ENCODE measurements at regions not wholly inside any gene's neighbourhood (a gene's known extent, or its start where the extent isn't known, plus 50 kb on each side); places are given as distances from the start of the nearest gene placed in this dataset.
"Not testable (repeated sequence)": the region's sequence is repeated elsewhere in the genome, so short reads cannot be mapped to it uniquely, and the experiment has no call there.

DNA sequence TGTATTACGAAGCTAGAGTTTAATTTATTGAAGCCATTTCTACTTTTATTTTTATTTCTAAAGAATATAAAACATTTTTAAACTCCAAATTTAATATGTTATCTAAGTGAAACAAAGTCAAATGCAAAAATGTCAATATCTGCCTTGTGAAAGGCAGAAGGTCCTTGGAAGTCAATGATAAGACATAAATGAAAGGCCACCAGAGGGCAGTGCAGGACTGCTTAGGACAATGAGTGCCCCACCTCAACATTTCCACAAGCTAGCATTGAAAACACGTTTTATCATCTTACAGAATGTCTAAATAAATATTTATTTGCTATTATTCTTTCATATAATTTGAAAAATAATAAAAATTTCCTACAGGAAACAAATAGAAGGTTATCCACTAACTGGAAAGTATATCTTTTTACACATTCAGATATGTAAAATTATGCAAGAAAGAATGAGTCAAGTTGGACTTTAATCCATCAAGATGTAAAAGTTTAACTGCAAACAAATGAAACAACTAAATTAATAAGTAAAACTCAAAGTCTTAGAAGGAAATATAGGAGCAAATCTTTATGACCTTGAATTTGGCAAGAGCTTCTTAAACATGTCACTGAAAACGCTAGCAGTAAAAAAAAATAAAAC, 140.1 kb upstream of the FMN2 start:
- DNase-seq = peak; percentile 38

DNA sequence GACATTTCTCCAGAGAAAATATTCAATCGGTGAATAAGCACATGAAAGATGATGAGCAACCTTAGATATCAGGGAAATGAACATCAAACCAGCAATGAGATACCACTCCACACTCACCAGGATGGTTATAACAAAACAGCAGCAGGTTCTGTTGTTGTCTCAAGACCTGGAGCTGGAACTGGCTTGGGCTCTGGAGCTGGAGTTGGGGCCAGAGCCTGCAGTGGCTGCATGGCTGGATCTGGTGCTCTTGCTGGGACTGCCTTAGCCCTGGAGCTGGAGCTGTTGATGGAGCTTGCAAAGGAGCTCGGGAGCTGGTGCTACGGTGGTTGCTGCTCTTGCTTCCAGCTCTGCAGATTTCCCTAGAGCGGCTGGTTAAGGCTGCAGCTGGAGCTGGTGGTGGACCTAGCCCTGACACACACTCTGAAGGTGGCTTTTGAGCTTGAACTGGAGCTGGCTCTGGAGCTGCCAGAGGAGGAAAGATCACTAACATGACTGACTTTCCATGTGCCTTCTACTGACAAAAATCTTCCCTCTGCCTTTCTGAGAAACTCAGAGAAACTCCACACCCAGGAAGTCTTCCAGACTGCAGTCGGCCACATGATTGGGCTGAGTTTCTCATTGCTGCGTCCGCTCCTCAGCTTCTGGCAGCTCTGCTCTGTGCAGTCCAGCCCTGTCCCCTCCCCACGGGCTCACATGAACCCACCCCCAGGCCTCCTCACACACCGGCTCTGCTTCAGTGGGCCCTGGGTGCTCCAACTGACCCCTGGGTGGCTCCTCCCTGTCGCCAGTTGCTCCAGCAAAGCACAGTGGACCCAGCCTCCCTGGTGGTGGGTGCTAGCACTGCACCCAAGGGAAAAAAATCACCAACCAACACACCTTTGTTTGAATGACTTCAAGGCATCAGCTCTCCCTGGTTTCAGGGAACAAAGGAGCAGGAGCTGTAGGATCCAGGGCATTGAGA, 139.1 kb upstream of the FMN2 start:
- DNase-seq = no peak

DNA sequence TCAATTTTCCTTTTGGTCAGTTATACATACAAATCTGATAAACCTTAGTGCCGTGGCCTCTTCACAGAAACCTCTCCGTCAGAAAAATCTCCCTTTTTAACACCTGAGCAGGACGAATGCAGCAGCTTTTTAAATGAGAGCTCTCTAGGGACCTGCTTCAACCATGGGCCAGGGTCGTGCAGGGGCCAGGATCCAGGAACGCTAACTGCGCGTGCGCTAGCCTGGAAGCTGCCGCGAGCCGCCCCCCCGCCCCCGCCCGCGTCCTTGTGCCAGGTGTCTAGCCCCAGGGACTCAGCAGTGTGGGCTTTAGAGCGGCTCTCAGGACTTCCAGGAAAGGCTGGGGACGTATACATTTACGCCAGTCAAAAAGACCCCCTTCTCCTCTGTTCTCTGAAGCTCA, 136.8 kb upstream of the FMN2 start:
- DNase-seq = no peak

DNA sequence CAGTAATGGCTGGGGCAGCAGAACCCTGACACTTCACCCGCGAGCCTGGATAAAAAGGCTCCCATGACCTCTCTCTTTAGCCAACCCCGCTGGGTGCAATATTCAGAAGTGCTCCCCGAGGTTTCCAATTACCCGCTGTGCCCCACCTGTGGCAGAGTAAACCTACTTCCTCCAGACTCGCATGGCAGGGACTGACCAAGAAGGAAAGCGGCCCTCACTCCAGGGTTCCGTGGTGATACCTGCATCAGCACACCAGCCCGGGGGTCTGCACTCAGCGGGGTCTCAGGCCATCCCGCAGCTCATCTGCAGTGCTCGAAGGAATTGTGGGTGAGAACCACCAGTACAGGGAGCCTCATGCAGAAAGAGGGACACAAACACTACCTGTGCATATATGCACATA, 136.3 kb upstream of the FMN2 start:
- DNase-seq = no peak

DNA sequence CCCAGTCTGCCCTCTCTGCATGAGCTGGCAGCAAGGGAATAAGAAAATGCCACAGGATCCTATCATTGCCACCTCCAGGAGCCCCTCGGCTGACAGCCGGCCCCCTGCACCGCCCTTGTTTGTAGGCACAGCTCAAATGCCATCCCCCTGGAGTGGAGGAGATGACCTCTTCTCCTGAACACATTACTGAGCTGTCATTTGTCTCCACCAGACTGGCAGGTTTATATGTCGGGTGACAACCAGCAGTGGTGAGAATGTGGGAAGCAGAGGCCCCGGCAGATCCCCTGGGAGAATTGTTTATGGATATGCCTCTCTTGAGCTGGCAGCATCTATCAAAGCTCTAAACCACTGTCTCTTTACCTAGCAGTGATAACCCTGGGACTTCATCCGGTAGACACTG, 135.4 kb upstream of the FMN2 start:
- no peak for DNase-seq

DNA sequence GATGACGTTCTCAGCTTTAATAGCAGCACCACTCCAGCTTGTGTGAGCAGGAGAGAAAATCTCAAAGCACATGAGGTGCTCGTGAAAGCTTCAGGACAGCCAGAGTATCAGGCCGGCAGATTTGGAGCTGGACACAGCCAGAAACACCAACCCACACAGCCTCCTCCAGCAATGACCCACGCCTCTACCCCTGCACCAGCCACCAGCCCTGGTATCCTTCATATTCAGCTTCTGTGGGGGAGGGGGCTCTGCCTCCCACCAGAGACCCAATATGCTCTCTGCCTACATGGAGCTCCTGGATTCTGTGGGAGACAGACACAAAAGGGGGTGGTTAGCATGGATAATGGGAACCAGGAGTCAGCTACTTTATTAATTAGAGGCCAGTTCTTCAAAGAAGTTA, 133.6 kb upstream of the FMN2 start:
- DNase-seq = no peak

DNA sequence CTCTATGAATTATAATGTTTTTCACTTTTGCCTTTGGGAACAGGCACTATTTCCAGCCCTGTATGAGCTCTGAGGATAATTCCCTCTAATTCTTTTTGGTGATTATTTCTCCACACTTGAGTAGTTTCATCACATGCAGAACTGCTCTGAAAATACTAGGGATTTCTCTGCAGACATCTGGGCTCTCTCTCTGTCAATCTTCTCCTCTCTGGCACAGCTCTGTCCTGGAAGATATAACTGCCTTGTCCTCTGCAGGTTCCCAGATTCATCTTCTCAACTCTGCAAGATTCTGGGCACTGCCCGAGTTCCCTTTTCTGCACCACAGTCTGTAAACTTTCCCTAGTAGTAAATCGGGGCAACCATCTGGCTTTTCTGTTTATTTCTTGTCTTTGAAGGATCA, 131.3 kb upstream of the FMN2 start:
- no peak for DNase-seq

DNA sequence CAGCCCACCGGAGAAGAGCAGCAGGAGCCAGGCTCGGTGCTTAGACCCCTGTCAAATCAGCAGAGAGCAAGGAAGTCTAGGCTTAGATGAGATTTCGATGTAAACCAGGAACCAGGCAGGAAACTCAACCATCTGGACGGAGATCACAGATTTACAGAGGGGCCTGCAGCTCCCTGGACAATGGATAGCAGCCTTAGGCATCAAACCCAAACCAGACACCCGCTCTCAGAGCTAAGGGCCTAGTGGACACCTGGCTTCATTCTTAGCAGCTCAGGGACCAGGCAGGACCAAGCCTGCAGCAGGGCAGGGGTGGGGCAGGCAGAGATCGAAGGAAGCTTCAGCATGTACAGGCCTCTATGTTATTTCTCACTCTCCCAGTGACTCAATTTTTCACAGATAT, 127.8 kb upstream of the FMN2 start:
- DNase-seq = no peak

DNA sequence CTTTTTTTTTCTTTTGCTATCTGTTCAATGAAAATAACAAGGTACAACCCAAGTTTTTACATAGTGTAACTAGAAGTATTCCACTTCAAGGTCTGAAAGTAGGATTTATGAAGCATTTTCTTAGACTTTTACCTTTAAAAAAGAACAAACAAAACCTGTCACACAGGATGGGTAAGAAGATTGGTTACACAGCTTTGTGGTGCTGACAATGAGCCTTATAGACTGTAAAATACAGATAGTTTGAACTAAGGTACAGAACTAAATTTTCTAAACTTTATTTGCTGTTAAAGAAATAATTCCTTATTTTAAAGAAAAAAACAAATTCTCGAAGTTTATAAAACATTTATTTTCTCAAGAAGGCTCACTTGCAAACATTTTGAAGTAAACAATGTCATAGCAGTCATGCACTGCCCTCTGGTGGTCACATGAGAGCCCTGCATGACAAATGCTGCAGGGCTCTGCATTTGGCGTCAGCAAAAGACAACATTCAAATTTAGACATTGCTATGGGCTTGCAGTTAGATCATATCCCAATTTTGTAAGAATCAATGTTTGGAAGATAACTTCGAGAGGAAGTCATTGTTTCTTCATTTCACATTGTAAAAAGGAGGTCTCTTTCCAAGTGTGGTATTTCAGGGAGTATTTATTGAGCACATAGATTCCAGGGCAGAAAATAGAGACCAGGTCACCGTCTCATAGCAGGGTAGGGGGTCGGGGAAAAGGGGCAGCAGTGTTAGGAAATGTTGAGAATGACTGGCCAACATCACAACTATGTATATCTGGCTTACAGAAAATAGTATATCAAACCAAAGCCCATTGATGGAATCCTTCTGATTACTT, 115.3 kb upstream of the FMN2 start:
- peak; percentile 25 for DNase-seq

DNA sequence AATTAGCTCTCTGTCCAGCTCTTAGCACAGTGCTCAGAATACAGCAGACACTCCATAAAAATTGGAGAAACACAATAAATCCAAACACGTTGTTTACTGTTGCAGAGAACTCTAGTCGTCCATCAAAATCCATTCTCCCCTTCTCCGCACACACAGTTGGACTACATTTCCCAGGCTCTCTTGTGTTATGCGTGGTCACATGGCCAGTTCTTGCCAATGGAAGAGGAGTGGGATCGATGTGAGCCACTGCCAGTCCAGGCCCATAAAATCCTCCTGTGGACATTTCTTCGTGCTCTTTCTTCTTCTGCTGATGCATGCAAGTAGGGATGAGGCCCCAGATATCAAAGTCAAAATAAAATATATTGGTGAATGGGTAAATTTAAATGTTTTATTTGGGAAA, 114.3 kb upstream of the FMN2 start:
- no peak for DNase-seq

DNA sequence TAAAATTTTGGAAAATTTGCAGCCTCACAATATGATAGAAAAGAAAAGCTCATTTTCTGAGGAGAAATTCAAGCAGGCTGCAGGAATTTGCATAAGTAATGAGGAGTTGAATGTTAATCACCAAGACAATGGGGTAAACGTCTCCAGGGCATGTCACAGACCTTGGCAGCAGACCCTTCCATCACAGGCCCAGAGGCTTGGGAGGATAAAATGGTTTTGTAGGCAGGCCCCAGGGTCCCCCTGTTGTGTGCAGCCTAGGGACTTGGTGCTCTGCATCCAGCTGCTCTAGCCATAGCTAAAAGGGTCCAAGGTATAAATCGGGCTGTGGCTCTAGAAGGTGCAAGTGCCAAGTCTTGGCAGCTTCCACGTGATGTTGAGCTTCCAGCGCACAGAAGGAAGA, 112.2 kb upstream of the FMN2 start:
- DNase-seq = no peak

DNA sequence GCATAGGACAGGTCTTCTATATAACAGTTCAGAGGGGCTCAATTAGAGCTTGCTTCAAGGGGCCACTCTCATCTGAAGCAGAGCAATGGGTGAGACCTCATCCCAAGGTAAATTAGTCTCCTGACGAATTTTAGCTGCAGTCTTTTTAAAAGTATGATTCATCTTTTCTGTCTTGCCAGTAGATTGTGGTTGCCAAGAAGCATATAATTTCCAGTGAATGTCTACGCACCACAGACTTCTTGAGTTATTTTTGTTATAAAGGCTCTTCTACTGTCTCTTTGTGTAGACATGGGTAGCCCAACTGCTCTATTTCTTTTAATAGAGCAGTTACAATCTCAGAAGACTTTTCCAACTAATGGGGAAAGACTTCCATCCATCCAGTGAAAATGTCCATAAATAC, 108.9 kb upstream of the FMN2 start:
- no peak for DNase-seq

DNA sequence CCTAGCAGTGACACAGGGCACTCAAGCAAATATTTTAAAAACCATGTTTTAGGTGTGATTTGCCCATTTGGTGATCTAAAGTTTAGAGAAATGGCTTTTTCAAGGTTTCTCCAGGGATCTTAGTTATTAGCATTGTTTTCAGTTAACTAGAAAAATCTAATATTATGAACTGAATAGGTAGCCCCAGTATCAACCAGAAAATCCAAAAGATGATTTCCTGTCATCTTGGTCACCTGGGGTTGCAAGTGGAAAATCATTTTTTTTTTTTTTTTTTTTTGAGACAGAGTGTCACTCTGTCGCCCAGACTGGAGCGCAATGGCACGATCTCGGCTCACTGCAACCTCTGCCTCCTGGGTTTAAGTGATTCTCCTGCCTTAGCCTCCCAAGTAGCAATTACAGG, 106.6 kb upstream of the FMN2 start:
- DNase-seq = no peak

DNA sequence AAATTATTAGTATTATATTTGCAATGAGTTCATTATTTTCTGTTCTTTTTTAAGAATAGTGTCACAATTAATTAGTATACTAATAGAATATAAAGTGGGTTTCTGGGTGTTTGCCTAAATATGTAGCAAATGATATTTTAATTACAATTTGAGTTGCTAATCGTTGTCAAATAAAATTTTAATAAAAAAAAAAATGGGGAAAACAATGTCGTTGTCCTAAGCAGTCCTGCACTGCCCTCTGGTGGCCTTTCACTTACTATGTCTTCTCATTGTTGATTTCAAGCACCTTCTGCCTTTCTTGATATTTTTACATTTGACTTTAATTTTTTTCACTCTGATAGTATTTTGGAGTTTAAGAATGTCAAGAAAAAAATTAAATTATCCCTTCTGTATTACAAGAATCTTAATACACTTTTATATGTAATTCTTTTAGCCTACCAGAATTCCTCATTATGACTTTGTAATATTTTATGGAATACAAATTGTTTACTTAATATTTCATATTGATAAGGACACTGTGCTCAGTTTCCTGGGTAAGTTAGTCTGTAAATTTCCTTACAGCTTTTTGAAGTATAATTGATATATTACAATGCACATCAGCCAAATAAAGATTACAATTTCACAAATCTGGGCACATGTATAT, 104.5 kb upstream of the FMN2 start:
- no peak for DNase-seq

DNA sequence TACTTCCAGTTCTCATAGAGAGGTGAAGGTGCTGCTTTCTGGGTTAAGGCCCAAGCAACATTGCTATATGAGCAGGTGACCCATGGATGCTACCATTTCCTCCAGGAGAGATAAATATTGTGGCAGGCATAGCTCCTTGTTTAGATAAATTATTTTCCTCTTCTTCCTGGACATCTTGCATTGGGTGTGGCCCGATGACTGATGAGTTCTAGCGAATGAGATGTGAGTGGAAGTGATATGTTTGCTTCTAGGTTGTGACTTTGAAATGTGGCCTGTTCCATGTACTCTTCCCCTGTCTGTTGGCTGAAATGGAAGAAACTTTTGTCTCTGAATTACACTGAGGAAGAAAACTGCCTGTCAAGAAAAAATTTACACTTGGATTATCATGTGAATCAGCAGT, 101.7 kb upstream of the FMN2 start:
- DNase-seq = no peak

DNA sequence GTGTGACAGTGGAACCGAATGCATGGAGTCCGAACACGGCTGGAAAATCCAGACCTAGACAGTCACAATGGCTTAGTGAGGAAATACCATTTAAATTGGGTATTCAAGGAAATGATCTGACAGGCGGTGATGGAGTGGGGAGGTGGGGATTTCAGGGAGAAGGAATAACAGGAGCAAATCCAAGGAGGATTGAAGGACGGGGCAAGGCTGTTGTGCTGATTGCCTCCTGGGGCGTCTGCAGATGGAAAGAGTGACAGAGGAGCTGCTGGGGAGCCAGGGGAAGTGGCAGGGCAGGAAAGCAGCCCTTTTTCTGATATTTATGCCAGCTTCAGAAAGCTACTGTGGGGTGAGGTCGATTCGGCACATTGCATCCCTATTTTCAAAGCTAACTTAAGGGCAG, 99.1 kb upstream of the FMN2 start:
- DNase-seq = not testable (repeated sequence)

DNA sequence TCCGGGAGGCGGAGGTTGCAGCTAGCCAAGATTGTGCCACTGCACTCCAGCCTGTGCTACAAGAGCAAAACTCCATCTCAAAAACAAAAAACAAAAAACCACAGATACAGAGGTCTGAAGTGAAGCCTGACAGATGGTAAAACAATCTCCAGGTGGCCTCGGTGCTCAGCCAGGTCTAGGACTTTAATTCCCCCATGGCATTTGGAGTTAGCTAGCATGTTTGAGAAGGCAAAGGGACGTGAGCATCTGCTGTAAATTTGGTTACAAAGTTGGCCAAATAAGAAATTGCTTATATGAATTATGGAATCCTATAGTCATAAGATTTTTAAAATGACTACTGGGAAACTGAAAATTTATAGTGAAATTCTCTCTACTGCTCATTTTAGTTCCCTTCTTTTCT, 98.3 kb upstream of the FMN2 start:
- no peak for DNase-seq

DNA sequence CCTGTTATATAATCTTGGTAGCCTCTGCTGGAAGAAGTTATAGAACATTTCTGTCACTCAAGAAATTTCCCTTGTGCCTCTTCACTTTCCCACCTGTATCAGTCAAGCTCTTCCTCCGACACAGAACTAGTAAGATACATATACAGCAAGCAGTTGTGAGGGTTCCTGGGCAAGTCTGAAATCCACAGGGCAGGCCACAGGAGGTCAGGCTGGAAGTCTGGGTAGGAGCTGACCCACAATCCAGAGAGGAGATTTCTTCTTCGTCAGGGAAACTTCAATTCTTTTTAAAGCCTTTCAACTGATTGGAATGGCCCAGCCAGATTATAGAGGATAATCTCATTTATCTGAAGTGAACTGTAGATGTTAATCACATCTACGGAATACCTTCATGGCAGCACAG, 96.4 kb upstream of the FMN2 start:
- no peak for DNase-seq

DNA sequence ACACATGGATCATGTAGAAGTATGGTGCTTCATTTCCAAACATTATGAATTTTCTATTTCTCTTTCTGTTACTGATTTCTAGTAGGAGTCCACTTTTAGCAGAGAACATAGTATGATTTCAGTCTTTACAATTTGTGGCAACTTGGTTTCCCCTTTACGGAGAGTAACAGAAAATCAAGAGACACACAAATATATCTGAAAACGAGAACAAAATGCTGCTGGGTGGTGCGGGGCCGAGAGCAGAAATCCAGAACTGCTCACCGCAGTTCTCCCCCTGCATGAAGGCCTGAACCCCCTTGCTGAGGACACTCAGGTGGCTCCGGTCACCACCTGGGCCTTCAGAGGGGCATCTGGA, 94.5 kb upstream of the FMN2 start:
- no peak for DNase-seq

DNA sequence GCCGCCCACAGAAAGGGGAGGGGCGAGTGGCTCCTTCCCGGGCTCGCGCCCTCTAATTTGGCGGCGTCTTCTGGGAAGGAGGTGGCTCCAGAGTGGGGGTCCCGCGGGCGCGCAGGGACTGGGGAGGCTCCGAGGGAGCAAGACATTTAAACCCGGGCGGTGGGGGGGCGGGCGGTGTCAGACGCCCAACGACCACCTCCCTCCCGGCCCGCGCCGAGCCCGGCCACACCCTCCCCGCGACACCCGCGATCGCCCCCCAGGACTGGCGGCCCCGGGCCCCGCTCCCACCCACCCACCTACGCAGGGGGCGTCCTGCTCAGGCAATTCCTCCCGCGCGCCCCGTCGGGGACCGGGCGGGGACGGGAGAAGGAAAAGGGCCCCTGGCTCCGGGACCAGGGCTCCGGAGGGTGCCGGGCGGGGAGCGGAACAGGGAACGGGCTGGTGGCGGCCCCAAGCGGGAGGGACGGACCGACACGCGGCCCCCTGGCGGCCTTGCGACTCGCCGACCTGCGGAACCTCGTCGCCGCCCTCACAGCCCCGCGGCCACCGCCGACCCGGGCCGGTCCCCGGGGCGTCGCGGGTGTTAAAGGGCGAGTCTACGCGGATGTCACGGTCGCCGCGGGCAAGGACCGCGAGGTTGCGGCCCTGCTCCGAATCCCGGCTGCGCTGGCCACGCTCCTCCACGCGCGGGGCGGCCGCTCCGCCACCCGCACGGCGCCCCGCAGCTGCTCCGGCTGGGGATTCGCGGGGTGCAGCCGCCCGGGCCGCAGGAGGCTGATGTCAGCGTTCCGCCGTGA, 94.0 kb upstream of the FMN2 start:
- DNase-seq = no peak

DNA sequence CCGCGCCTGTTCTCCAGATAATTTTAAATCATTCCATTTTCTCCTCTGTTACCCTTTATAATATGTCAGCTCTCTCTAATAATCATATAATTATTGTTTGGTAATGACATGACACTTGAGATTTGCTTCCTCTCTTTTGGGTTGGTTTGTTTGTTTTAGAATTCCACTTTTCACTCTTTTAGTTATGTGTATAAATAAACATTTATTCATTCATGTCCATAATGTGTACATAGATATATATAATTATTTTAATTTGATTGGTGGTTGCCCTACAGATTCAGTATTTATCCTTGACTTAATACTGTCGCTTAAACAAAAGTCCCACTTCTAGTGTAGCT, 93.4 kb upstream of the FMN2 start:
- no peak for DNase-seq

DNA sequence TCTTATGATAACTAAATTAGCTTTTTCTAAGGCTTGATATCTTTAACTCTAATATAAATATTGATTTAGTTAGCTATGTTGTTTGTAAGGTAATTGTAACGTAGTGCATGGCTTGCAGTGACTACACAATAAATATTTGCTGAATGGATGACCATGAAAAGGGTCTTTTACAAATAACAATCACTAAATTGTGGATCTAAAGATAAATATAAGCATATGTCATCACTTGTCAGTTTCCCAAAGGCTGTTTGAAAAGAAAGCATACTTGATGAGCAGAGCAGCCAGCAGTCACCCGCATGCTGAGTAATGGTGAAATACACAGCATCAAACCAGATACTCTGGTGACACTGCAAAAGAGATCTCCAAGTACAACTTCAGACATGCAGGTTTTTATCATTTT, 92.5 kb upstream of the FMN2 start:
- no peak for DNase-seq

DNA sequence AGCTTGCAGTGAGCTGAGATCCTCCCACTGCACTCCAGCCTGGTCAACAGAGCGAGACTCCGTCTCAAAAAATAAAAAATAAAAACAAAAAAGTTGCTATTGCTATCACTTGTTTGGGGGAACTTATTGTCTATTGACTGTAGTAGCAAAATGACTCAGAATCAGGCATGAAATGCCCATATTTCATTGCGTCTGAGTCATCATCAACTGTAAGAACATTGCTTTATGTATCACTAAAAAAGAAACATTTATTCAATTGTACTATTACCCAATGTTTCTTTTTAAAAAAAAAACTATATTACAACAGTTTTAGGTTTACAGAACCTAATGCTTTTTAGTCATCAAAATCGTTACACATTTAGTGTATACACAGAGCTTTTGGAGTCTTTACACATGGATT, 91.0 kb upstream of the FMN2 start:
- DNase-seq = no peak
